IMR-90 (cell line): ENCODE measurements at regions not wholly inside any gene's neighbourhood (a gene's known extent, or its start where the extent isn't known, plus 50 kb on each side); places are given as distances from the start of the nearest gene placed in this dataset.

Experiments used
- ATAC-seq: fragments of 200-7000 bp; cut with Tn5 transposase; 2 replicates; pipeline ENCODE4 v1.9.1; 2020; ENCODE audit warnings: low read depth, mild to moderate bottlenecking, moderate library complexity
- BruUV-seq: library from RNA; stranded (reverse); fragments of 400-500 nt; replicated peaks from 2 replicates; lab custom pipeline; 2021; lab: Mats Ljungman, UMichigan
- CTCF ChIA-PET: fragments of 300-600 bp; formaldehyde crosslinking; extraction: SDS; loops from one replicate; lab custom pipeline; 2021; ENCODE audit warnings: antibody characterized with exemption; lab: Yijun Ruan, JAX
- POLR2A ChIA-PET: fragments of 300-600 bp; sonication (Branson Sonifier 250); formaldehyde crosslinking; loops from one replicate; lab custom pipeline; 2022; ENCODE audit warnings: antibody characterized with exemption; ENCODE audit not compliant: unreplicated experiment; lab: Charles Lee
- DNase-seq: peaks from one replicate; pipeline ENCODE4 v3.0.0; 2013
- H2AFZ ChIP-seq: replicated peaks from 2 replicates; pipeline ENCODE3; 2013; ENCODE audit warnings: low read length, mild to moderate bottlenecking; ENCODE audit not compliant: poor library complexity
- H2AK5ac ChIP-seq: 2 replicates; pipeline ENCODE4 v1.6.1; 2013; ENCODE audit warnings: low read depth, low read length, inconsistent platforms
- H2AK9ac ChIP-seq: replicated peaks from 2 replicates; pipeline ENCODE3; 2013; ENCODE audit warnings: mild to moderate bottlenecking, low read depth, low read length, moderate library complexity; ENCODE audit not compliant: poor library complexity
- H2BK120ac ChIP-seq: 2 replicates; pipeline ENCODE4 v1.6.1; 2013; ENCODE audit warnings: low read depth, low read length, inconsistent platforms
- H2BK15ac ChIP-seq: 3 replicates; pipeline ENCODE4 v1.6.1; 2013; ENCODE audit warnings: low read depth, low read length, inconsistent platforms
- H2BK20ac ChIP-seq: 2 replicates; pipeline ENCODE4 v1.6.1; 2013; ENCODE audit warnings: low read depth, mild to moderate bottlenecking, inconsistent platforms, low read length, moderate library complexity
- H2BK5ac ChIP-seq: 2 replicates; pipeline ENCODE4 v1.6.1; 2013; ENCODE audit warnings: mild to moderate bottlenecking, low read depth, low read length, inconsistent platforms; ENCODE audit not compliant: poor library complexity, severe bottlenecking
- H3K14ac ChIP-seq: replicated peaks from 2 replicates; pipeline ENCODE4 v1.6.1; 2013; ENCODE audit warnings: low read depth, low read length, inconsistent platforms
- H3K18ac ChIP-seq: 2 replicates; pipeline ENCODE4 v1.6.1; 2013; ENCODE audit warnings: low read depth, low read length, control low read depth
- H3K23ac ChIP-seq: 2 replicates; pipeline ENCODE4 v1.6.1; 2013; ENCODE audit warnings: low read depth, low read length, inconsistent platforms
- H3K27ac ChIP-seq: 2 replicates; pipeline ENCODE4 v1.5.1; 2013; ENCODE audit warnings: mild to moderate bottlenecking, control low read depth, low read length; ENCODE audit not compliant: insufficient read depth
- H3K27me3 ChIP-seq: 2 replicates; pipeline ENCODE4 v1.6.1; 2013; ENCODE audit warnings: low read length; ENCODE audit not compliant: control insufficient read depth, insufficient read depth
- H3K36me3 ChIP-seq: 2 replicates; pipeline ENCODE4 v1.6.1; 2013; ENCODE audit warnings: low read length, mixed read lengths; ENCODE audit not compliant: control insufficient read depth, insufficient read depth
- H3K4ac ChIP-seq: 2 replicates; pipeline ENCODE4 v1.6.1; 2013; ENCODE audit warnings: low read depth, low read length, inconsistent platforms
- H3K4me1 ChIP-seq: 2 replicates; pipeline ENCODE4 v1.6.1; 2013; ENCODE audit warnings: low read length, mixed read lengths; ENCODE audit not compliant: control insufficient read depth, insufficient read depth
- H3K4me2 ChIP-seq: 2 replicates; pipeline ENCODE4 v1.6.1; 2013; ENCODE audit warnings: low read depth, mild to moderate bottlenecking, control low read depth, low read length, moderate library complexity
- H3K4me3 ChIP-seq: 2 replicates; pipeline ENCODE4 v1.5.1; 2013; ENCODE audit warnings: low read depth, mild to moderate bottlenecking, control low read depth, low read length, moderate library complexity; ENCODE audit not compliant: insufficient read depth
- H3K56ac ChIP-seq: 2 replicates; pipeline ENCODE4 v1.6.1; 2013; ENCODE audit warnings: low read length, inconsistent platforms; ENCODE audit not compliant: insufficient read depth; ENCODE audit errors: extremely low read depth
- H3K79me1 ChIP-seq, 2 experiments: 2 replicates each; pipeline ENCODE4 v1.6.1; 2013; ENCODE audit warnings: low read length in 2 of 2, inconsistent platforms in 1 of 2, low read depth in 1 of 2
- H3K9ac ChIP-seq: 2 replicates; pipeline ENCODE4 v1.6.1; 2013; ENCODE audit warnings: low read depth, low read length, control low read depth
- H3K9me1 ChIP-seq: 2 replicates; pipeline ENCODE4 v1.6.1; 2013; ENCODE audit warnings: low read length, inconsistent platforms; ENCODE audit not compliant: insufficient read depth
- H3K9me3 ChIP-seq: 2 replicates; pipeline ENCODE4 v1.6.1; 2013; ENCODE audit warnings: low read length; ENCODE audit not compliant: control insufficient read depth, insufficient read depth
- H4K20me1 ChIP-seq: 2 replicates; pipeline ENCODE4 v1.6.1; 2013; ENCODE audit warnings: low read length, inconsistent platforms; ENCODE audit not compliant: insufficient read depth
- H4K5ac ChIP-seq: 2 replicates; pipeline ENCODE4 v1.6.1; 2013; ENCODE audit warnings: mild to moderate bottlenecking, low read depth, low read length, control low read depth
- H4K8ac ChIP-seq, 2 experiments: 2 replicates each; pipeline ENCODE4 v1.6.1; 2013; ENCODE audit warnings: low read depth in 2 of 2, low read length in 2 of 2, control low read depth in 1 of 2, inconsistent platforms in 1 of 2
- H4K91ac ChIP-seq: 2 replicates; pipeline ENCODE4 v1.6.1; 2013; ENCODE audit warnings: low read depth, low read length, inconsistent platforms; ENCODE audit not compliant: insufficient read depth
- BHLHE40 ChIP-seq: fragments of 150-350 bp; IDR thresholded peaks from 2 replicates; pipeline ENCODE4 v1.6.1; 2016; ENCODE audit warnings: mild to moderate bottlenecking, low read depth, low read length
- CEBPB ChIP-seq: IDR thresholded peaks from 2 replicates; pipeline ENCODE4 v1.6.1; 2012; ENCODE audit warnings: low read depth, low read length, improper control_type of control experiment
- CHD1 ChIP-seq: IDR thresholded peaks from 2 replicates; pipeline ENCODE4 v1.6.1; 2012; ENCODE audit warnings: low read depth, low read length, improper control_type of control experiment
- ELK1 ChIP-seq: fragments of 150-350 bp; IDR thresholded peaks from 2 replicates; pipeline ENCODE4 v1.6.1; 2016; ENCODE audit warnings: low read depth, mild to moderate bottlenecking, low read length, moderate library complexity, borderline replicate concordance
- FOS ChIP-seq: fragments of 150-350 bp; IDR thresholded peaks from 2 replicates; pipeline ENCODE4 v1.6.1; 2016; ENCODE audit warnings: low read depth, low read length
- MAFK ChIP-seq: IDR thresholded peaks from 2 replicates; pipeline ENCODE4 v1.6.1; 2012; ENCODE audit warnings: low read depth, low read length, improper control_type of control experiment
- MAZ ChIP-seq: IDR thresholded peaks from 2 replicates; pipeline ENCODE4 v1.6.1; 2012; ENCODE audit warnings: low read depth, mild to moderate bottlenecking, low read length, improper control_type of control experiment, moderate library complexity, borderline replicate concordance
- MXI1 ChIP-seq: IDR thresholded peaks from 2 replicates; pipeline ENCODE4 v1.6.1; 2012; ENCODE audit warnings: low read depth, mild to moderate bottlenecking, low read length, moderate library complexity, borderline replicate concordance
- NFE2L2 ChIP-seq: fragments of 150-350 bp; IDR thresholded peaks from 2 replicates; pipeline ENCODE4 v1.6.1; 2016; ENCODE audit warnings: low read depth, mild to moderate bottlenecking, low read length
- POLR2A ChIP-seq: IDR thresholded peaks from 2 replicates; pipeline ENCODE4 v1.6.1; 2012; ENCODE audit warnings: mild to moderate bottlenecking, low read depth, low read length
- RAD21 ChIP-seq: IDR thresholded peaks from 2 replicates; pipeline ENCODE4 v1.6.1; 2012; ENCODE audit warnings: low read length, improper control_type of control experiment
- RCOR1 ChIP-seq: IDR thresholded peaks from 2 replicates; pipeline ENCODE4 v1.6.1; 2012; ENCODE audit warnings: mild to moderate bottlenecking, low read length, improper control_type of control experiment; ENCODE audit not compliant: insufficient replicate concordance
- RFX5 ChIP-seq: IDR thresholded peaks from 2 replicates; pipeline ENCODE4 v1.8.0; 2012; ENCODE audit warnings: low read depth, mild to moderate bottlenecking, low read length, moderate library complexity
- SMC3 ChIP-seq: fragments of 150-350 bp; IDR thresholded peaks from 2 replicates; pipeline ENCODE4 v1.6.1; 2016; ENCODE audit warnings: low read depth, mild to moderate bottlenecking, antibody characterized with exemption, low read length, moderate library complexity
- USF2 ChIP-seq: fragments of 150-350 bp; IDR thresholded peaks from 2 replicates; pipeline ENCODE4 v1.6.1; 2017; ENCODE audit warnings: mild to moderate bottlenecking, antibody characterized with exemption, low read length, low read depth
- WGBS, 2 experiments: methylation state at CpG; one replicate each; pipeline versions ENCODE4 v1.1.5 to v1.1.7; 2013; ENCODE audit warnings: missing lambda C conversion rate in 2 of 2; ENCODE audit not compliant: insufficient read length in 1 of 2; ENCODE audit errors: extremely low coverage in 2 of 2; 5-methylcytosine and 5-hydroxymethylcytosine counted together
- dilution Hi-C: fragments of 300-500 bp; cut with HindIII; formaldehyde crosslinking; loops from one replicate; pipeline ENCODE4 v1.14.3; 2018; ENCODE audit warnings: low sequenced_read_pairs; ENCODE audit not compliant: unreplicated experiment
- in situ Hi-C: fragments of 300-500 bp; cut with MboI; formaldehyde crosslinking; loops from 3 replicates; pipeline ENCODE4 v1.14.3; 2019; ENCODE audit warnings: low sequenced_read_pairs, inconsistent platforms, mixed read lengths
- intact Hi-C: fragments of 100-400 bp; cut with micrococcal nuclease; formaldehyde crosslinking; loops from 2 replicates; pipeline ENCODE4 v1.10.0; 2022
- TF ChIP-seq, protein P1 (sequence below): conservative IDR thresholded peaks from 2 replicates; pipeline ENCODE4 v1.5.1; 2012; ENCODE audit warnings: mild to moderate bottlenecking, low read depth, low read length, improper control_type of control experiment

- DNase-seq = no peak
- Histone ChIP-seq H4K91ac (no peak overlapping the region), H3K9ac (no peak overlapping the region), H3K27me3 (no peaks in the 10 kb centered on the region), H3K9me1 (no peaks in the 10 kb centered on the region), H2AK5ac (no peak overlapping the region), H3K36me3 (no peaks in the 10 kb centered on the region), H4K8ac (no peak overlapping the region), H2BK15ac (no peak overlapping the region), H3K4ac (no peak overlapping the region), H3K27ac (no peak overlapping the region), H2BK5ac (no peak overlapping the region), H3K23ac (no peak overlapping the region), H3K4me1 (peaks cover 2% of the 10 kb centered on the region; the same call in 1 of the 2 replicates), H3K9me3 (no peaks in the 10 kb centered on the region), H3K56ac (no peak overlapping the region), H2AK9ac (no peak overlapping the region), H4K20me1 (no peaks in the 10 kb centered on the region), H3K79me1 (no peaks in the 10 kb centered on the region), H2BK20ac (no peak overlapping the region), H3K14ac (no peak overlapping the region), H2BK120ac (no peak overlapping the region), H3K18ac (no peak overlapping the region), H4K5ac (no peak overlapping the region), H3K4me2 (no peak overlapping the region), H3K4me3 (no peak overlapping the region), H2AFZ (no peak overlapping the region)
- in situ Hi-C loops = no loop called here
- no peak for ATAC-seq
- ChIA-PET CTCF (no interaction called here), POLR2A (no interaction called here)
- BruUV-seq = no TSS peak
- dilution Hi-C loops = no loop called here
- intact Hi-C loops = no loop called here
- TF ChIP-seq SMC3 (no peak), MAFK (no peak), CHD1 (no peak), MXI1 (no peak), MAZ (no peak), RCOR1 (no peak), BHLHE40 (no peak), RAD21 (no peak), NFE2L2 (no peak), POLR2A (no peak), USF2 (no peak), ELK1 (no peak), RFX5 (no peak), FOS (no peak), CEBPB (no peak)
- TF ChIP-seq, protein P1, sequence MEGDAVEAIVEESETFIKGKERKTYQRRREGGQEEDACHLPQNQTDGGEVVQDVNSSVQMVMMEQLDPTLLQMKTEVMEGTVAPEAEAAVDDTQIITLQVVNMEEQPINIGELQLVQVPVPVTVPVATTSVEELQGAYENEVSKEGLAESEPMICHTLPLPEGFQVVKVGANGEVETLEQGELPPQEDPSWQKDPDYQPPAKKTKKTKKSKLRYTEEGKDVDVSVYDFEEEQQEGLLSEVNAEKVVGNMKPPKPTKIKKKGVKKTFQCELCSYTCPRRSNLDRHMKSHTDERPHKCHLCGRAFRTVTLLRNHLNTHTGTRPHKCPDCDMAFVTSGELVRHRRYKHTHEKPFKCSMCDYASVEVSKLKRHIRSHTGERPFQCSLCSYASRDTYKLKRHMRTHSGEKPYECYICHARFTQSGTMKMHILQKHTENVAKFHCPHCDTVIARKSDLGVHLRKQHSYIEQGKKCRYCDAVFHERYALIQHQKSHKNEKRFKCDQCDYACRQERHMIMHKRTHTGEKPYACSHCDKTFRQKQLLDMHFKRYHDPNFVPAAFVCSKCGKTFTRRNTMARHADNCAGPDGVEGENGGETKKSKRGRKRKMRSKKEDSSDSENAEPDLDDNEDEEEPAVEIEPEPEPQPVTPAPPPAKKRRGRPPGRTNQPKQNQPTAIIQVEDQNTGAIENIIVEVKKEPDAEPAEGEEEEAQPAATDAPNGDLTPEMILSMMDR = no peak
- no CpG with 5 or more reads among the region's 3 CpGs for WGBS, 2 experiments
Measured at GRCh38 chr5:124801551-124801950, 55.1 kb upstream of the ZNF608 start.
